SIG-M5 (cell line): ENCODE measurements at regions not wholly inside any gene's neighbourhood (a gene's known extent, or its start where the extent isn't known, plus 50 kb on each side); places are given as distances from the start of the nearest gene placed in this dataset.
A peak's percentile ranks its signal among the peaks of the same experiment; 100 is the strongest.

Experiments
- DNase-seq: peaks from one replicate; lab custom pipeline; 2025; lab: John Stamatoyannopoulos, UW

- no peak for DNase-seq
Measured at GRCh38 chr2:198347349-198347748, 543.0 kb downstream of the PLCL1 start.

GRCh38 chr2:198343471-198343870 is 539.1 kb downstream of the PLCL1 start:
- no peak for DNase-seq

- no peak for DNase-seq
Measured at GRCh38 chr2:198340846-198341245, 536.5 kb downstream of the PLCL1 start.

GRCh38 chr2:198339116-198339515 is 534.7 kb downstream of the PLCL1 start:
- no peak for DNase-seq

- no peak for DNase-seq
Measured at GRCh38 chr2:198337368-198337767, 533.0 kb downstream of the PLCL1 start.

- DNase-seq, result no peak
Measured at GRCh38 chr2:198328454-198328853, 524.1 kb downstream of the PLCL1 start.

GRCh38 chr2:198327526-198327925 is 523.1 kb downstream of the PLCL1 start:
- DNase-seq, result no peak

GRCh38 chr2:198326431-198326830 is 522.0 kb downstream of the PLCL1 start:
- DNase-seq, result peak; percentile 74

GRCh38 chr2:198325359-198325758 is 521.0 kb downstream of the PLCL1 start:
- DNase-seq, result no peak

GRCh38 chr2:198324071-198324470 is 519.7 kb downstream of the PLCL1 start:
- no peak for DNase-seq

GRCh38 chr2:198322275-198322674 is 517.9 kb downstream of the PLCL1 start:
- DNase-seq, result no peak

- DNase-seq, result no peak
Measured at GRCh38 chr2:198321522-198322088, 517.2 kb downstream of the PLCL1 start.

- no peak for DNase-seq
Measured at GRCh38 chr2:198316852-198317396, 512.5 kb downstream of the PLCL1 start.

GRCh38 chr2:198315791-198316630 is 511.6 kb downstream of the PLCL1 start:
- no peak for DNase-seq

GRCh38 chr2:198314559-198315153 is 510.3 kb downstream of the PLCL1 start:
- DNase-seq, result peak; percentile 13

- DNase-seq, result no peak
Measured at GRCh38 chr2:198312596-198313483, 508.4 kb downstream of the PLCL1 start.

GRCh38 chr2:198311020-198311419 is 506.6 kb downstream of the PLCL1 start:
- DNase-seq, result no peak

- DNase-seq, result no peak
Measured at GRCh38 chr2:198309673-198310280, 505.4 kb downstream of the PLCL1 start.

GRCh38 chr2:198309081-198309480 is 504.7 kb downstream of the PLCL1 start:
- no peak for DNase-seq

- DNase-seq, result no peak
Measured at GRCh38 chr2:198308368-198308767, 504.0 kb downstream of the PLCL1 start.

- DNase-seq, result no peak
Measured at GRCh38 chr2:198307093-198307492, 502.7 kb downstream of the PLCL1 start.
